AG09319 (cell line): ENCODE measurements at regions not wholly inside any gene's neighbourhood (a gene's known extent, or its start where the extent isn't known, plus 50 kb on each side); places are given as distances from the start of the nearest gene placed in this dataset.

Source experiments
- DNase-seq: peaks from one replicate; pipeline ENCODE4 v3.0.0-alpha.2; 2010; ENCODE audit warnings: low read depth; ENCODE audit errors: extremely low read depth
- TF ChIP-seq, protein P1 (sequence below): IDR thresholded peaks from 2 replicates; pipeline ENCODE4 v1.5.1; 2011; ENCODE audit warnings: low read depth, mild to moderate bottlenecking, inconsistent platforms, low read length, moderate library complexity

GRCh38 chr5:104702212-104702611 lies 1139.6 kb upstream of the NUDT12 start:
- TF ChIP-seq, protein P1, sequence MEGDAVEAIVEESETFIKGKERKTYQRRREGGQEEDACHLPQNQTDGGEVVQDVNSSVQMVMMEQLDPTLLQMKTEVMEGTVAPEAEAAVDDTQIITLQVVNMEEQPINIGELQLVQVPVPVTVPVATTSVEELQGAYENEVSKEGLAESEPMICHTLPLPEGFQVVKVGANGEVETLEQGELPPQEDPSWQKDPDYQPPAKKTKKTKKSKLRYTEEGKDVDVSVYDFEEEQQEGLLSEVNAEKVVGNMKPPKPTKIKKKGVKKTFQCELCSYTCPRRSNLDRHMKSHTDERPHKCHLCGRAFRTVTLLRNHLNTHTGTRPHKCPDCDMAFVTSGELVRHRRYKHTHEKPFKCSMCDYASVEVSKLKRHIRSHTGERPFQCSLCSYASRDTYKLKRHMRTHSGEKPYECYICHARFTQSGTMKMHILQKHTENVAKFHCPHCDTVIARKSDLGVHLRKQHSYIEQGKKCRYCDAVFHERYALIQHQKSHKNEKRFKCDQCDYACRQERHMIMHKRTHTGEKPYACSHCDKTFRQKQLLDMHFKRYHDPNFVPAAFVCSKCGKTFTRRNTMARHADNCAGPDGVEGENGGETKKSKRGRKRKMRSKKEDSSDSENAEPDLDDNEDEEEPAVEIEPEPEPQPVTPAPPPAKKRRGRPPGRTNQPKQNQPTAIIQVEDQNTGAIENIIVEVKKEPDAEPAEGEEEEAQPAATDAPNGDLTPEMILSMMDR, result no peak
- DNase-seq, result no peak

GRCh38 chr5:104699438-104699837 lies 1136.8 kb upstream of the NUDT12 start:
- TF ChIP-seq, protein P1, result no peak
- no peak for DNase-seq

- DNase-seq, result no peak
- TF ChIP-seq, protein P1, result no peak
These were observed 1098.7 kb upstream of the NUDT12 start for GRCh38 chr5:104661256-104661655.

DNA sequence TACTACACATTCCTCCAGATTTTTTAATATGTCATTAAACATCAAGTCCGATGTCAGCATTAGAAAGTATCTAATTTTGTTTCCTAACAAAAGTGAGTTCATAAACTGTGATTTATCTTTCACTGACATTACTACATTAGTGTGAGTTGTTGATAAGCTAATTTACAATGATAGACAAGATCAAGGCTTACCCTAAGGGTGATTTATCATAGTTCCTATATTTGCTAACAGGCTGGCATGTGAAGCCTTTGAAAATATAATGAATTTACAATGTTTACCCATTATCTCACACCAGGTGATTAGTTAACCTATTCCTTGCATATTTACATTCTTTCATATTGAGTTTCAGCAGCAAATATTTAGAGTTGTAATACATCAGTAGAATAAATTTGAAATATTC lies 1096.9 kb upstream of the NUDT12 start:
- no peak for DNase-seq
- TF ChIP-seq, protein P1, result no peak

DNA sequence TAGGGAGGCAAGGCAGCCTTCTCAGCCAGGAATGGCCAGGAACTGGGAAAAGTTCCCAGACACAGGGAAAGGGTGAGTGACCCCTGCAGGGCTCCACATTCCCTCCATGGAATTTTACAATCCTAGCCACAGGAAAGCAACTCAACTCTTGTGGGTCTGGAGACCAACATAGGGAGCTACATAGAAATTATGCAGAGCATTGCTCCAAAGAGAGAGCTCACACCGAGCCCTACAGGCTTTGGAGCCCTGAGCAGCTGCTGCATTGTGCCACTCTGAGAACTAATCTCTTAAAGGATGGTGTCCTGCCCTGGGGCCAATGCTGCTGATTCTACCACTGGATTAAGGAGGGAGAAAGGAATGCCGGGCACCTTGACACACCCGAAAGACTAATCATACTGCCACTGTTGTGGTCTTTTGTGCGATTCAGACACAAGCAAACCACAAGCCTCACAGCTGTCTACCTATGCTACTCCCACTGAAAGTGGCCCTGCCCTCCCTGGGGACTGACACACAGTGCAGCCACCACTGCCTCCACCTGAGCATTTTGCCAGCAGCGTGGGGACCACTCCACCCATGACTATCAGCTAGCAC lies 1089.8 kb upstream of the NUDT12 start:
- TF ChIP-seq, protein P1, result no peak
- no peak for DNase-seq

- TF ChIP-seq, protein P1, result no peak
- no peak for DNase-seq
These were observed 1087.9 kb upstream of the NUDT12 start for GRCh38 chr5:104650313-104651055.

DNA sequence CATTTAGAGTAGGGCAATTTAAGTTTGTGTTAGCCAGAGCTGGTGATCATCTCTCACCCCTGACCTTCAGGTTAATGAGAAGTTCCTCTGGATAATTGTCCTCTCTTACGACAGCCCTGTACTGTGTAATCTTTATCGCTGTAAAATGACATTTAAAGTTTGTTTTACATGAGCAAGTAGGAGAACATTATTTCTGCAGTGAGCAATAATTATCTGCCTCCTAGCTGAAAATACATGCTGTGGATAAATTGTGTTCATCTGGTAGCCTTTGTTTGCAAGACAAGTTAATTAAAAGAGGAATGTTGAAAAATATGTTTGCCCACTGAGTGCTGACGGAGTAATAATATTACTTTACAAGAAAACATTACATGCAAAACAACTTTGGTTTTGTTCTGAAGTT lies 1083.8 kb upstream of the NUDT12 start:
- TF ChIP-seq, protein P1, result no peak
- DNase-seq, result no peak
